Mesodermal cell (in vitro differentiated cells): ENCODE measurements at regions not wholly inside any gene's neighbourhood (a gene's known extent, or its start where the extent isn't known, plus 50 kb on each side); places are given as distances from the start of the nearest gene placed in this dataset.
"Not testable (repeated sequence)": the region's sequence is repeated elsewhere in the genome, so short reads cannot be mapped to it uniquely, and the experiment has no call there.

ENCODE experiments used
- H3K27ac ChIP-seq: 2 replicates; pipeline ENCODE4 v1.7.0; 2013; ENCODE audit warnings: mild to moderate bottlenecking, low read depth, low read length, moderate library complexity; ENCODE audit not compliant: severe bottlenecking
- H3K36me3 ChIP-seq: 2 replicates; pipeline ENCODE4 v1.7.1; 2013; ENCODE audit warnings: mild to moderate bottlenecking, low read length, moderate library complexity; ENCODE audit not compliant: control insufficient read depth, insufficient read depth
- H3K4me1 ChIP-seq: one replicate; pipeline ENCODE4 v1.7.1; 2013; ENCODE audit warnings: mild to moderate bottlenecking, low read length; ENCODE audit not compliant: insufficient read depth, control insufficient read depth, poor library complexity, severe bottlenecking
- H3K4me3 ChIP-seq: 2 replicates; pipeline ENCODE4 v1.7.0; 2013; ENCODE audit warnings: low read length, control low read depth, mild to moderate bottlenecking; ENCODE audit not compliant: insufficient read depth, poor library complexity, severe bottlenecking; ENCODE audit errors: extremely low read depth
- H3K9me3 ChIP-seq: 2 replicates; pipeline ENCODE4 v1.7.1; 2013; ENCODE audit warnings: mild to moderate bottlenecking, low read length, moderate library complexity; ENCODE audit not compliant: control insufficient read depth
- WGBS, 2 experiments: methylation state at CpG; one replicate each; pipeline ENCODE4 v1.1.5; 2013; ENCODE audit warnings: missing lambda C conversion rate in 2 of 2; ENCODE audit not compliant: insufficient coverage in 2 of 2; 5-methylcytosine and 5-hydroxymethylcytosine counted together

- H3K9me3 ChIP-seq, result no peaks in the 10 kb centered on the region
Observed at GRCh38 chr5:40141418-40141817, 538.3 kb upstream of the PTGER4 start.

GRCh38 chr5:40137223-40137622 lies 542.5 kb upstream of the PTGER4 start:
- no peak overlapping the region for H3K4me3 ChIP-seq

More at GRCh38 chr5:40141418-40141817, 538.3 kb upstream of the PTGER4 start:
- Histone ChIP-seq H3K27ac (no peak overlapping the region), H3K4me3 (no peak overlapping the region), H3K36me3 (no peaks in the 10 kb centered on the region), H3K4me1 (no peaks in the 10 kb centered on the region)
- WGBS, 2 experiments, result 50 to 75% methylated on average over 3 of the region's 3 CpGs

GRCh38 chr5:40134883-40135520 lies 544.7 kb upstream of the PTGER4 start:
- Histone ChIP-seq H3K4me3 (no peak overlapping the region), H3K9me3 (no peaks in the 10 kb centered on the region), H3K36me3 (no peaks in the 10 kb centered on the region), H3K27ac (no peak overlapping the region), H3K4me1 (no peaks in the 10 kb centered on the region)
- 80% methylated on average over 1 of the region's 3 CpGs for WGBS, 2 experiments

More at GRCh38 chr5:40137223-40137622, 542.5 kb upstream of the PTGER4 start:
- H3K27ac ChIP-seq, result no peak overlapping the region
- H3K9me3 ChIP-seq, result no peaks in the 10 kb centered on the region
- H3K36me3 ChIP-seq, result no peaks in the 10 kb centered on the region
- WGBS, 2 experiments, result 80 to 100% methylated on average over 1 of the region's 1 CpG
- no peaks in the 10 kb centered on the region for H3K4me1 ChIP-seq

- Histone ChIP-seq H3K27ac (no peak overlapping the region), H3K4me1 (no peaks in the 10 kb centered on the region), H3K36me3 (no peaks in the 10 kb centered on the region), H3K4me3 (no peak overlapping the region), H3K9me3 (peaks cover 30% of the 10 kb centered on the region)
- 50 to 63% methylated on average over 1 of the region's 2 CpGs for WGBS, 2 experiments
Observed at GRCh38 chr5:40124367-40124766, 555.3 kb upstream of the PTGER4 start.

GRCh38 chr5:40121236-40121635 lies 558.5 kb upstream of the PTGER4 start:
- Histone ChIP-seq H3K27ac (no peak overlapping the region), H3K36me3 (no peaks in the 10 kb centered on the region), H3K4me1 (no peaks in the 10 kb centered on the region), H3K4me3 (no peak overlapping the region), H3K9me3 (peaks cover 23% of the 10 kb centered on the region)
- WGBS, 2 experiments, result 86 to 89% methylated on average over 1 of the region's 1 CpG

- Histone ChIP-seq H3K4me1 (no peaks in the 10 kb centered on the region), H3K36me3 (no peaks in the 10 kb centered on the region), H3K27ac (no peak overlapping the region), H3K9me3 (no peaks in the 10 kb centered on the region), H3K4me3 (no peak overlapping the region)
Observed at GRCh38 chr5:40112875-40113274, 566.8 kb upstream of the PTGER4 start.

GRCh38 chr5:40111036-40111435 lies 568.7 kb upstream of the PTGER4 start:
- H3K36me3 ChIP-seq, H3K4me3 ChIP-seq, H3K9me3 ChIP-seq, H3K27ac ChIP-seq, H3K4me1 ChIP-seq: not testable (repeated sequence)
- 94% methylated on average over 3 of the region's 4 CpGs; no CpG with 5 or more reads in 1 of the 2 experiments for WGBS, 2 experiments

- 80 to 83% methylated on average over 1 of the region's 3 CpGs for WGBS, 2 experiments
- H3K4me3 ChIP-seq, H3K4me1 ChIP-seq, H3K27ac ChIP-seq, H3K36me3 ChIP-seq, H3K9me3 ChIP-seq: not testable (repeated sequence)
Observed at GRCh38 chr5:40108764-40109390, 570.8 kb upstream of the PTGER4 start.

GRCh38 chr5:40107786-40108185 lies 571.9 kb upstream of the PTGER4 start:
- not testable (repeated sequence) for H3K9me3 ChIP-seq, H3K27ac ChIP-seq, H3K4me3 ChIP-seq, H3K36me3 ChIP-seq, H3K4me1 ChIP-seq
- 50 to 67% methylated on average over 2 to 3 of the region's 4 CpGs for whole genome bisulfite sequencing, 2 experiments

GRCh38 chr5:40106847-40107246 lies 572.9 kb upstream of the PTGER4 start:
- Histone ChIP-seq H3K4me3 (no peak overlapping the region), H3K27ac (no peak overlapping the region), H3K9me3 (no peaks in the 10 kb centered on the region), H3K36me3 (no peaks in the 10 kb centered on the region), H3K4me1 (no peaks in the 10 kb centered on the region)
- WGBS, 2 experiments, result 88 to 100% methylated on average over 1 of the region's 2 CpGs

- Histone ChIP-seq H3K4me1 (no peaks in the 10 kb centered on the region), H3K36me3 (no peaks in the 10 kb centered on the region), H3K27ac (no peak overlapping the region), H3K4me3 (no peak overlapping the region), H3K9me3 (peaks cover 5% of the 10 kb centered on the region)
Observed at GRCh38 chr5:40098313-40098712, 581.4 kb upstream of the PTGER4 start.
